ENCODE measurements at regions not wholly inside any gene's neighbourhood (a gene's known extent, or its start where the extent isn't known, plus 50 kb on each side); places are given as distances from the start of the nearest gene placed in this dataset.
A peak's percentile ranks its signal among the peaks of the same experiment; 100 is the strongest.

- Histone ChIP-seq H3K9me3 (ENCODE audit: low read length) (no peaks in the 10 kb centered on the region), H4K20me1 (ENCODE audit: insufficient read depth, low read depth, low read length) (no peaks in the 10 kb centered on the region), H3K4me1 (ENCODE audit: low read length) (peaks cover 54% of the 10 kb centered on the region), H3K27ac (ENCODE audit: low read length) (peak overlapping the region; percentile 96), H3K27me3 (ENCODE audit: low read length) (no peaks in the 10 kb centered on the region), H3K4me3 (ENCODE audit: low read length) (no peak overlapping the region), H3K9me2 (replicated peaks; ENCODE audit: insufficient read depth, low read length) (no peaks in the 10 kb centered on the region), H3K79me2 (ENCODE audit: low read length) (no peaks in the 10 kb centered on the region), H3K36me3 (ENCODE audit: insufficient read depth, low read length) (no peaks in the 10 kb centered on the region), H3K9ac (ENCODE audit: low read length) (no peak overlapping the region), H2AFZ (ENCODE audit: low read length) (peak overlapping the region; percentile 40; the same call in 1 of the 2 replicates), H3K4me2 (ENCODE audit: low read depth, low read length, poor library complexity, severe bottlenecking) (no peak overlapping the region)
- DNase-seq, result peak; percentile 70
Observed at GRCh38 chr14:61641914-61642613, 53.2 kb upstream of the HIF1A start.

GRCh38 chr14:61642614-61642982, 52.7 kb upstream of the HIF1A start:
- Histone ChIP-seq H4K20me1 (ENCODE audit: insufficient read depth, low read depth, low read length) (no peaks in the 10 kb centered on the region), H3K79me2 (ENCODE audit: low read length) (no peaks in the 10 kb centered on the region), H3K4me2 (ENCODE audit: low read depth, low read length, poor library complexity, severe bottlenecking) (no peak overlapping the region), H3K4me1 (ENCODE audit: low read length) (peaks cover 54% of the 10 kb centered on the region), H3K27me3 (ENCODE audit: low read length) (no peaks in the 10 kb centered on the region), H3K4me3 (ENCODE audit: low read length) (no peak overlapping the region), H3K9me2 (replicated peaks; ENCODE audit: insufficient read depth, low read length) (no peaks in the 10 kb centered on the region), H3K36me3 (ENCODE audit: insufficient read depth, low read length) (no peaks in the 10 kb centered on the region), H3K9me3 (ENCODE audit: low read length) (no peaks in the 10 kb centered on the region), H3K27ac (ENCODE audit: low read length) (peak overlapping the region; percentile 96), H3K9ac (ENCODE audit: low read length) (no peak overlapping the region), H2AFZ (ENCODE audit: low read length) (peak overlapping the region; percentile 40; the same call in 1 of the 2 replicates)
- DNase-seq, result no peak

GRCh38 chr14:61643555-61643954, 51.8 kb upstream of the HIF1A start:
- H3K27ac ChIP-seq (ENCODE audit: low read length), result peak overlapping the region; percentile 96

GRCh38 chr14:61644175-61644574, 51.1 kb upstream of the HIF1A start:
- H2AFZ ChIP-seq (ENCODE audit: low read length), result peak overlapping the region; percentile 48
- H3K4me2 ChIP-seq (ENCODE audit: low read depth, low read length, poor library complexity, severe bottlenecking), result peak overlapping the region; percentile 75
- peak overlapping the region; percentile 58 for H3K9ac ChIP-seq (ENCODE audit: low read length)
- H3K4me3 ChIP-seq (ENCODE audit: low read length), result peak overlapping the region; percentile 49
- H4K20me1 ChIP-seq (ENCODE audit: insufficient read depth, low read depth, low read length), result no peaks in the 10 kb centered on the region
- H3K9me2 ChIP-seq (replicated peaks; ENCODE audit: insufficient read depth, low read length), result no peaks in the 10 kb centered on the region
- H3K9me3 ChIP-seq (ENCODE audit: low read length), result no peaks in the 10 kb centered on the region
- H3K27ac ChIP-seq (ENCODE audit: low read length), result peak overlapping the region; percentile 96
- no peaks in the 10 kb centered on the region for H3K79me2 ChIP-seq (ENCODE audit: low read length)
- no peaks in the 10 kb centered on the region for H3K36me3 ChIP-seq (ENCODE audit: insufficient read depth, low read length)
- peak; percentile 81 for DNase-seq
- peaks cover 54% of the 10 kb centered on the region for H3K4me1 ChIP-seq (ENCODE audit: low read length)
- H3K27me3 ChIP-seq (ENCODE audit: low read length), result no peaks in the 10 kb centered on the region

More at GRCh38 chr14:61643555-61643954, 51.8 kb upstream of the HIF1A start:
- peak overlapping the region; percentile 75 for H3K4me2 ChIP-seq (ENCODE audit: low read depth, low read length, poor library complexity, severe bottlenecking)
- H2AFZ ChIP-seq (ENCODE audit: low read length), result peak overlapping the region; percentile 48
- peak overlapping the region; percentile 58 for H3K9ac ChIP-seq (ENCODE audit: low read length)
- H3K4me1 ChIP-seq (ENCODE audit: low read length), result peaks cover 54% of the 10 kb centered on the region
- no peaks in the 10 kb centered on the region for H3K36me3 ChIP-seq (ENCODE audit: insufficient read depth, low read length)
- H3K27me3 ChIP-seq (ENCODE audit: low read length), result no peaks in the 10 kb centered on the region
- H3K4me3 ChIP-seq (ENCODE audit: low read length), result peak overlapping the region; percentile 49; the same call in 1 of the 2 replicates
- H4K20me1 ChIP-seq (ENCODE audit: insufficient read depth, low read depth, low read length), result no peaks in the 10 kb centered on the region
- H3K9me3 ChIP-seq (ENCODE audit: low read length), result no peaks in the 10 kb centered on the region
- no peak for DNase-seq
- H3K79me2 ChIP-seq (ENCODE audit: low read length), result no peaks in the 10 kb centered on the region
- H3K9me2 ChIP-seq (replicated peaks; ENCODE audit: insufficient read depth, low read length), result no peaks in the 10 kb centered on the region

- H3K4me1 ChIP-seq (ENCODE audit: low read length), result peaks cover 54% of the 10 kb centered on the region
- H2AFZ ChIP-seq (ENCODE audit: low read length), result no peak overlapping the region; the same call in 1 of the 2 replicates
- peak; percentile 93 for DNase-seq
Observed at GRCh38 chr14:61644834-61645233, 50.5 kb upstream of the HIF1A start.

GRCh38 chr14:61645247-61645646, 50.1 kb upstream of the HIF1A start:
- Histone ChIP-seq H4K20me1 (ENCODE audit: insufficient read depth, low read depth, low read length) (no peaks in the 10 kb centered on the region), H3K9me3 (ENCODE audit: low read length) (no peaks in the 10 kb centered on the region), H3K4me2 (ENCODE audit: low read depth, low read length, poor library complexity, severe bottlenecking) (peak overlapping the region; percentile 75), H2AFZ (ENCODE audit: low read length) (peak overlapping the region; percentile 39; the same call in 1 of the 2 replicates), H3K36me3 (ENCODE audit: insufficient read depth, low read length) (no peaks in the 10 kb centered on the region), H3K9ac (ENCODE audit: low read length) (peak overlapping the region; percentile 22), H3K4me3 (ENCODE audit: low read length) (peak overlapping the region; percentile 13; the same call in 1 of the 2 replicates), H3K27ac (ENCODE audit: low read length) (peak overlapping the region; percentile 96), H3K79me2 (ENCODE audit: low read length) (no peaks in the 10 kb centered on the region), H3K9me2 (replicated peaks; ENCODE audit: insufficient read depth, low read length) (no peaks in the 10 kb centered on the region), H3K4me1 (ENCODE audit: low read length) (peaks cover 54% of the 10 kb centered on the region), H3K27me3 (ENCODE audit: low read length) (no peaks in the 10 kb centered on the region)
- peak; percentile 49 for DNase-seq

More at GRCh38 chr14:61644834-61645233, 50.5 kb upstream of the HIF1A start:
- Histone ChIP-seq H3K79me2 (ENCODE audit: low read length) (no peaks in the 10 kb centered on the region), H3K9me2 (replicated peaks; ENCODE audit: insufficient read depth, low read length) (no peaks in the 10 kb centered on the region), H3K9me3 (ENCODE audit: low read length) (no peaks in the 10 kb centered on the region), H4K20me1 (ENCODE audit: insufficient read depth, low read depth, low read length) (no peaks in the 10 kb centered on the region), H3K27ac (ENCODE audit: low read length) (peak overlapping the region; percentile 96), H3K36me3 (ENCODE audit: insufficient read depth, low read length) (no peaks in the 10 kb centered on the region), H3K4me2 (ENCODE audit: low read depth, low read length, poor library complexity, severe bottlenecking) (peak overlapping the region; percentile 75), H3K9ac (ENCODE audit: low read length) (peak overlapping the region; percentile 58), H3K27me3 (ENCODE audit: low read length) (no peaks in the 10 kb centered on the region), H3K4me3 (ENCODE audit: low read length) (peak overlapping the region; percentile 49)

All from Karpas-422 (cell line).